ENCODE measurements at regions not wholly inside any gene's neighbourhood (a gene's known extent, or its start where the extent isn't known, plus 50 kb on each side); places are given as distances from the start of the nearest gene placed in this dataset.
A peak's percentile ranks its signal among the peaks of the same experiment; 100 is the strongest.

GRCh38 chr2:36270758-36271157, 84.8 kb upstream of the CRIM1 start:
- DNase-seq, result no peak
- POLR2A ChIA-PET (ENCODE audit: unreplicated experiment), result no interaction called here
- no peaks in the 10 kb centered on the region for H3K9me2 ChIP-seq (ENCODE audit: insufficient read depth)
- TF ChIP-seq CTCF (conservative IDR thresholded peaks at IDR 0.05) (no peak), EZH2 (IDR thresholded peaks at IDR 0.05; ENCODE audit: low read depth) (no peak)
- CTCF ChIA-PET, result no interaction called here
- intact Hi-C loops (cut with micrococcal nuclease; ENCODE audit: unreplicated experiment), result no loop called here
- no peaks in the 10 kb centered on the region for H3K79me2 ChIP-seq (ENCODE audit: low read depth)
- H3K4me2 ChIP-seq, result no peak overlapping the region
- no peaks in the 10 kb centered on the region for H3K27me3 ChIP-seq (ENCODE audit: insufficient read depth, low read depth)
- H3K36me3 ChIP-seq (ENCODE audit: low read depth), result no peaks in the 10 kb centered on the region
- peaks cover 6% of the 10 kb centered on the region; the same call in 1 of the 2 replicates for H3K9me3 ChIP-seq (ENCODE audit: insufficient read depth, low read depth)
- H2AFZ ChIP-seq, result peak overlapping the region; percentile 45; the same call in 1 of the 2 replicates
- H3F3A ChIP-seq (ENCODE audit: insufficient read depth, low read depth), result no peaks in the 10 kb centered on the region
- BruUV-seq (replicated peaks), result no TSS peak
- H4K20me1 ChIP-seq (ENCODE audit: insufficient read depth), result no peaks in the 10 kb centered on the region
- H3K4me1 ChIP-seq (replicated peaks; ENCODE audit: insufficient read depth), result no peaks in the 10 kb centered on the region
- H3K4me3 ChIP-seq, result no peak overlapping the region
- no peak overlapping the region for H3K27ac ChIP-seq

GRCh38 chr2:36267194-36267593, 88.4 kb upstream of the CRIM1 start:
- Histone ChIP-seq H3K27ac (no peak overlapping the region), H3K4me1 (replicated peaks; ENCODE audit: insufficient read depth) (no peaks in the 10 kb centered on the region), H3F3A (ENCODE audit: insufficient read depth, low read depth) (no peaks in the 10 kb centered on the region), H3K9me3 (ENCODE audit: insufficient read depth, low read depth) (peaks cover 6% of the 10 kb centered on the region; the same call in 1 of the 2 replicates), H3K79me2 (ENCODE audit: low read depth) (no peaks in the 10 kb centered on the region), H3K9me2 (ENCODE audit: insufficient read depth) (no peaks in the 10 kb centered on the region), H3K4me2 (no peak overlapping the region), H3K27me3 (ENCODE audit: insufficient read depth, low read depth) (no peaks in the 10 kb centered on the region), H3K36me3 (ENCODE audit: low read depth) (no peaks in the 10 kb centered on the region), H3K4me3 (no peak overlapping the region), H2AFZ (no peak overlapping the region), H4K20me1 (ENCODE audit: insufficient read depth) (no peaks in the 10 kb centered on the region)
- intact Hi-C loops (cut with micrococcal nuclease; ENCODE audit: unreplicated experiment), result no loop called here
- CTCF ChIA-PET, result no interaction called here
- TF ChIP-seq EZH2 (IDR thresholded peaks at IDR 0.05; ENCODE audit: low read depth), result no peak
- TF ChIP-seq CTCF (conservative IDR thresholded peaks at IDR 0.05), result no peak
- no TSS peak for BruUV-seq (replicated peaks)
- POLR2A ChIA-PET (ENCODE audit: unreplicated experiment), result no interaction called here
- no peak for DNase-seq

GRCh38 chr2:36266536-36267121, 88.9 kb upstream of the CRIM1 start:
- BruUV-seq (replicated peaks), result no TSS peak
- no peak overlapping the region for H3K4me3 ChIP-seq
- ChIA-PET CTCF (no interaction called here), POLR2A (ENCODE audit: unreplicated experiment) (no interaction called here)
- no peak overlapping the region for H3K27ac ChIP-seq
- H3K4me1 ChIP-seq (replicated peaks; ENCODE audit: insufficient read depth), result no peaks in the 10 kb centered on the region
- H3K4me2 ChIP-seq, result no peak overlapping the region
- intact Hi-C loops (cut with micrococcal nuclease; ENCODE audit: unreplicated experiment), result no loop called here
- no peak for TF ChIP-seq EZH2 (IDR thresholded peaks at IDR 0.05; ENCODE audit: low read depth)
- TF ChIP-seq CTCF (conservative IDR thresholded peaks at IDR 0.05), result no peak
- peaks cover 6% of the 10 kb centered on the region; the same call in 1 of the 2 replicates for H3K9me3 ChIP-seq (ENCODE audit: insufficient read depth, low read depth)
- no peak for DNase-seq
- no peaks in the 10 kb centered on the region for H3K27me3 ChIP-seq (ENCODE audit: insufficient read depth, low read depth)
- H3F3A ChIP-seq (ENCODE audit: insufficient read depth, low read depth), result no peaks in the 10 kb centered on the region
- H3K9me2 ChIP-seq (ENCODE audit: insufficient read depth), result no peaks in the 10 kb centered on the region
- no peaks in the 10 kb centered on the region for H4K20me1 ChIP-seq (ENCODE audit: insufficient read depth)
- H3K36me3 ChIP-seq (ENCODE audit: low read depth), result no peaks in the 10 kb centered on the region
- no peak overlapping the region for H2AFZ ChIP-seq
- no peaks in the 10 kb centered on the region for H3K79me2 ChIP-seq (ENCODE audit: low read depth)

Measured in PC-9 (cell line).